ENCODE measurements at regions not wholly inside any gene's neighbourhood (a gene's known extent, or its start where the extent isn't known, plus 50 kb on each side); places are given as distances from the start of the nearest gene placed in this dataset.

- no peak overlapping the region for H2AK9ac ChIP-seq (replicated peaks; ENCODE audit: low read depth, low read length, poor library complexity)
Measured at GRCh38 chr5:113965225-113965624, 396.6 kb upstream of the KCNN2 start.

More at GRCh38 chr5:113965225-113965624, 396.6 kb upstream of the KCNN2 start:
- Histone ChIP-seq H3K56ac (ENCODE audit: extremely low read depth, insufficient read depth, low read length) (no peak overlapping the region), H3K27me3 (ENCODE audit: control insufficient read depth, insufficient read depth, low read length) (no peaks in the 10 kb centered on the region), H2AK5ac (ENCODE audit: low read depth, low read length) (no peak overlapping the region), H3K27ac (ENCODE audit: insufficient read depth, low read length) (no peak overlapping the region), H3K36me3 (ENCODE audit: control insufficient read depth, insufficient read depth, low read length) (no peaks in the 10 kb centered on the region), H3K79me1 (ENCODE audit: low read depth in 1 of 2, low read length in 2 of 2) (no peaks in the 10 kb centered on the region), H2BK5ac (ENCODE audit: low read depth, low read length, poor library complexity, severe bottlenecking) (no peak overlapping the region), H4K91ac (ENCODE audit: insufficient read depth, low read depth, low read length) (no peak overlapping the region), H3K23ac (ENCODE audit: low read depth, low read length) (no peak overlapping the region), H2BK15ac (ENCODE audit: low read depth, low read length) (no peak overlapping the region), H4K8ac (ENCODE audit: low read depth in 2 of 2, low read length in 2 of 2) (no peak overlapping the region), H3K9me1 (ENCODE audit: insufficient read depth, low read length) (no peaks in the 10 kb centered on the region), H3K18ac (ENCODE audit: low read depth, low read length) (no peak overlapping the region), H3K9ac (ENCODE audit: low read depth, low read length) (no peak overlapping the region), H2BK20ac (ENCODE audit: low read depth, low read length) (no peak overlapping the region), H3K4me2 (ENCODE audit: low read depth, low read length) (no peak overlapping the region), H3K9me3 (ENCODE audit: control insufficient read depth, insufficient read depth, low read length) (no peaks in the 10 kb centered on the region), H4K20me1 (ENCODE audit: insufficient read depth, low read length) (no peaks in the 10 kb centered on the region), H3K4ac (ENCODE audit: low read depth, low read length) (no peak overlapping the region), H2AFZ (replicated peaks; ENCODE audit: low read length, poor library complexity) (no peak overlapping the region), H2BK120ac (ENCODE audit: low read depth, low read length) (no peak overlapping the region), H3K4me1 (ENCODE audit: control insufficient read depth, insufficient read depth, low read length) (no peaks in the 10 kb centered on the region), H4K5ac (ENCODE audit: low read depth, low read length) (no peak overlapping the region), H3K14ac (replicated peaks; ENCODE audit: low read depth, low read length) (no peak overlapping the region), H3K4me3 (ENCODE audit: insufficient read depth, low read depth, low read length) (no peak overlapping the region)
- DNase-seq (no peak), ATAC-seq (ENCODE audit: low read depth) (no peak)
- intact Hi-C loops (cut with micrococcal nuclease) (no loop called here), dilution Hi-C loops (cut with HindIII; ENCODE audit: low sequenced_read_pairs, unreplicated experiment) (no loop called here), in situ Hi-C loops (cut with MboI; ENCODE audit: low sequenced_read_pairs) (no loop called here)
- no TSS peak for BruUV-seq (replicated peaks)
- TF ChIP-seq ELK1 (IDR thresholded peaks at IDR 0.05; ENCODE audit: borderline replicate concordance, low read depth, low read length) = no peak
- no peak for TF ChIP-seq BHLHE40 (IDR thresholded peaks at IDR 0.05; ENCODE audit: low read depth, low read length)
- TF ChIP-seq MXI1 (IDR thresholded peaks at IDR 0.05; ENCODE audit: borderline replicate concordance, low read depth, low read length) = no peak
- no peak for TF ChIP-seq POLR2A (IDR thresholded peaks at IDR 0.05; ENCODE audit: low read depth, low read length)
- no peak for TF ChIP-seq MAZ (IDR thresholded peaks at IDR 0.05; ENCODE audit: borderline replicate concordance, low read depth, low read length)
- no peak for TF ChIP-seq CEBPB (IDR thresholded peaks at IDR 0.05; ENCODE audit: low read depth, low read length)
- no peak for TF ChIP-seq RFX5 (IDR thresholded peaks at IDR 0.05; ENCODE audit: low read depth, low read length)
- no peak for TF ChIP-seq FOS (IDR thresholded peaks at IDR 0.05; ENCODE audit: low read depth, low read length)
- TF ChIP-seq CTCF (conservative IDR thresholded peaks at IDR 0.05; ENCODE audit: low read depth, low read length) = no peak
- no peak for TF ChIP-seq RAD21 (IDR thresholded peaks at IDR 0.05; ENCODE audit: low read length)
- TF ChIP-seq CHD1 (IDR thresholded peaks at IDR 0.05; ENCODE audit: low read depth, low read length) = no peak
- TF ChIP-seq USF2 (IDR thresholded peaks at IDR 0.05; ENCODE audit: low read depth, low read length) = no peak
- TF ChIP-seq NFE2L2 (IDR thresholded peaks at IDR 0.05; ENCODE audit: low read depth, low read length) = no peak
- no peak for TF ChIP-seq RCOR1 (IDR thresholded peaks at IDR 0.05; ENCODE audit: insufficient replicate concordance, low read length)
- no peak for TF ChIP-seq MAFK (IDR thresholded peaks at IDR 0.05; ENCODE audit: low read depth, low read length)
- POLR2A ChIA-PET (ENCODE audit: unreplicated experiment) = no interaction called here
- CTCF ChIA-PET = no interaction called here
- WGBS, 2 experiments (ENCODE audit: extremely low coverage in 2 of 2, insufficient read length in 1 of 2) = no CpG with 5 or more reads among the region's 3 CpGs
